ENCODE measurements at regions not wholly inside any gene's neighbourhood (a gene's known extent, or its start where the extent isn't known, plus 50 kb on each side); places are given as distances from the start of the nearest gene placed in this dataset.

GRCh38 chr2:146239392-146240135 lies 1605.3 kb upstream of the ACVR2A start:
- no peak for DNase-seq

GRCh38 chr2:146238254-146238966 lies 1606.4 kb upstream of the ACVR2A start:
- no peak for DNase-seq

- no peak for DNase-seq
Measured at GRCh38 chr2:146235158-146235557, 1609.7 kb upstream of the ACVR2A start.

GRCh38 chr2:146229508-146230155 lies 1615.2 kb upstream of the ACVR2A start:
- DNase-seq, result no peak

- no peak for DNase-seq
Measured at GRCh38 chr2:146228466-146229058, 1616.3 kb upstream of the ACVR2A start.

GRCh38 chr2:146228020-146228393 lies 1616.8 kb upstream of the ACVR2A start:
- no peak for DNase-seq

GRCh38 chr2:146227152-146228019 lies 1617.4 kb upstream of the ACVR2A start:
- no peak for DNase-seq

GRCh38 chr2:146226077-146226476 lies 1618.8 kb upstream of the ACVR2A start:
- DNase-seq, result no peak

- DNase-seq, result no peak
Measured at GRCh38 chr2:146221826-146222225, 1623.0 kb upstream of the ACVR2A start.

- DNase-seq, result no peak
Measured at GRCh38 chr2:146220957-146221356, 1623.9 kb upstream of the ACVR2A start.

GRCh38 chr2:146214394-146214929 lies 1630.4 kb upstream of the ACVR2A start:
- DNase-seq, result no peak

GRCh38 chr2:146213674-146214073 lies 1631.2 kb upstream of the ACVR2A start:
- no peak for DNase-seq

GRCh38 chr2:146212602-146213001 lies 1632.2 kb upstream of the ACVR2A start:
- DNase-seq, result no peak

- DNase-seq, result no peak
Measured at GRCh38 chr2:146209842-146210275, 1635.0 kb upstream of the ACVR2A start.

- no peak for DNase-seq
Measured at GRCh38 chr2:146207901-146208300, 1636.9 kb upstream of the ACVR2A start.

- no peak for DNase-seq
Measured at GRCh38 chr2:146207417-146207816, 1637.4 kb upstream of the ACVR2A start.

- no peak for DNase-seq
Measured at GRCh38 chr2:146203064-146203624, 1641.7 kb upstream of the ACVR2A start.

- DNase-seq, result no peak
Measured at GRCh38 chr2:146193619-146194018, 1651.2 kb upstream of the ACVR2A start.

- DNase-seq, result no peak
Measured at GRCh38 chr2:146189541-146189940, 1655.3 kb upstream of the ACVR2A start.

- no peak for DNase-seq
Measured at GRCh38 chr2:146173934-146174333, 1654.0 kb upstream of the ZEB2 start.

GRCh38 chr2:146161256-146161882 lies 1641.5 kb upstream of the ZEB2 start:
- DNase-seq, result no peak

Measured in activated naive CD4-positive, alpha-beta T cell (primary cell).